Endothelial cell of umbilical vein (primary cell): ENCODE measurements at regions not wholly inside any gene's neighbourhood (a gene's known extent, or its start where the extent isn't known, plus 50 kb on each side); places are given as distances from the start of the nearest gene placed in this dataset.

Experiments used
- EZH2 ChIP-seq: IDR thresholded peaks from 2 replicates; pipeline ENCODE4 v1.6.1; 2012; ENCODE audit warnings: borderline replicate concordance, low read depth, mild to moderate bottlenecking, moderate library complexity, low read length, inconsistent platforms; ENCODE audit not compliant: severe bottlenecking
- FOS ChIP-seq: IDR thresholded peaks from 2 replicates; pipeline ENCODE4 v1.6.1; 2011; ENCODE audit warnings: mild to moderate bottlenecking, low read length, moderate library complexity, borderline replicate concordance; ENCODE audit not compliant: insufficient read depth
- GATA2 ChIP-seq: IDR thresholded peaks from 2 replicates; pipeline ENCODE4 v1.7.0; 2011; ENCODE audit warnings: low read depth, mild to moderate bottlenecking, moderate library complexity, mixed read lengths, low read length; ENCODE audit not compliant: insufficient read length, insufficient read depth
- JUN ChIP-seq: IDR thresholded peaks from 2 replicates; pipeline ENCODE4 v1.6.1; 2011; ENCODE audit warnings: borderline replicate concordance, low read depth; ENCODE audit not compliant: insufficient read length, insufficient read depth
- MYC ChIP-seq: IDR thresholded peaks from one replicate; pipeline ENCODE4 v1.6.1; 2011; ENCODE audit warnings: mild to moderate bottlenecking, low read depth, low read length
- POLR2A ChIP-seq: IDR thresholded peaks from 2 replicates; pipeline ENCODE4 v1.6.1; 2012; ENCODE audit warnings: low read depth, mild to moderate bottlenecking, control low read depth, low read length
- POLR2AphosphoS5 ChIP-seq: IDR thresholded peaks from 2 replicates; pipeline ENCODE4 v1.6.1; 2012; ENCODE audit warnings: low read depth, mild to moderate bottlenecking, control low read depth, low read length, moderate library complexity; ENCODE audit not compliant: insufficient read depth
- TF ChIP-seq, protein P1 (sequence below), 2 donors: IDR thresholded peaks; 1 replicate in 1 of 2; 2 replicates in 1 of 2; pipeline ENCODE4 v1.5.1; 2011; ENCODE audit warnings: low read length in 2 of 2, mild to moderate bottlenecking in 2 of 2, moderate library complexity in 2 of 2, control low read depth in 1 of 2, inconsistent platforms in 1 of 2, low read depth in 1 of 2; ENCODE audit not compliant: insufficient read depth in 1 of 2; ENCODE audit errors: extremely low read depth in 1 of 2
- TF ChIP-seq, protein P2 (sequence below): IDR thresholded peaks from 2 replicates; pipeline ENCODE4 v1.6.1; 2011; ENCODE audit not compliant: insufficient read depth, insufficient read length

DNA sequence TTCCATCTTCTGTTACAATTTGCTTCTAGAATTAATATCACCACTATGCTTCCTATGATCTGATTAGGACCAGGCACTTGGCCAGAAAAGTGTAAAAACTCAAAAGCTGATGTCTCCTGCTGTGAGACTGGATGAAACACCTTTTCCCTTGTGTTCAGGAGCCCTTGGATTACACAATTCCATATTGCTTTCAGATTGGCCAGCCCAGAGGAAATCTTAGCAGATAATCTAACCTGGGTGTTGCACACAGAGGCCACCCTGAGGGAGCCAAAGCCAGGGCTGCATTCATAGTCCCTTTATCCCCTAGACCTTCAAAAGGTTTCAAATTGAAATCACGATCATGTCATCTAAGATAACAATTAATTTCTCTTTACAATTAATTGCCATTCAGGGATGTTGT is 94.1 kb upstream of the SELENOP start:
- TF ChIP-seq, protein P1, sequence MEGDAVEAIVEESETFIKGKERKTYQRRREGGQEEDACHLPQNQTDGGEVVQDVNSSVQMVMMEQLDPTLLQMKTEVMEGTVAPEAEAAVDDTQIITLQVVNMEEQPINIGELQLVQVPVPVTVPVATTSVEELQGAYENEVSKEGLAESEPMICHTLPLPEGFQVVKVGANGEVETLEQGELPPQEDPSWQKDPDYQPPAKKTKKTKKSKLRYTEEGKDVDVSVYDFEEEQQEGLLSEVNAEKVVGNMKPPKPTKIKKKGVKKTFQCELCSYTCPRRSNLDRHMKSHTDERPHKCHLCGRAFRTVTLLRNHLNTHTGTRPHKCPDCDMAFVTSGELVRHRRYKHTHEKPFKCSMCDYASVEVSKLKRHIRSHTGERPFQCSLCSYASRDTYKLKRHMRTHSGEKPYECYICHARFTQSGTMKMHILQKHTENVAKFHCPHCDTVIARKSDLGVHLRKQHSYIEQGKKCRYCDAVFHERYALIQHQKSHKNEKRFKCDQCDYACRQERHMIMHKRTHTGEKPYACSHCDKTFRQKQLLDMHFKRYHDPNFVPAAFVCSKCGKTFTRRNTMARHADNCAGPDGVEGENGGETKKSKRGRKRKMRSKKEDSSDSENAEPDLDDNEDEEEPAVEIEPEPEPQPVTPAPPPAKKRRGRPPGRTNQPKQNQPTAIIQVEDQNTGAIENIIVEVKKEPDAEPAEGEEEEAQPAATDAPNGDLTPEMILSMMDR (IDR thresholded peaks at IDR 0.05; ENCODE audit: extremely low read depth in 1 of 2, insufficient read depth in 1 of 2, low read depth in 1 of 2, low read length in 2 of 2): no peak
- no peak for TF ChIP-seq POLR2A
- TF ChIP-seq EZH2: no peak
- no peak for TF ChIP-seq POLR2AphosphoS5
- no peak for TF ChIP-seq JUN
- TF ChIP-seq, protein P2, sequence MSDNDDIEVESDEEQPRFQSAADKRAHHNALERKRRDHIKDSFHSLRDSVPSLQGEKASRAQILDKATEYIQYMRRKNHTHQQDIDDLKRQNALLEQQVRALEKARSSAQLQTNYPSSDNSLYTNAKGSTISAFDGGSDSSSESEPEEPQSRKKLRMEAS: no peak
- TF ChIP-seq MYC: no peak
- no peak for TF ChIP-seq GATA2
- TF ChIP-seq FOS: no peak
